Activated CD8-positive, alpha-beta memory T cell treated with anti-CD3 and anti-CD28 coated beads, Interleukin-2, amount 50 U/mL, for 24 hours (primary cell): ENCODE measurements at regions not wholly inside any gene's neighbourhood (a gene's known extent, or its start where the extent isn't known, plus 50 kb on each side); places are given as distances from the start of the nearest gene placed in this dataset.

Source experiments
- DNase-seq: peaks from one replicate; pipeline ENCODE4 v3.0.0-alpha.2; 2020; ENCODE audit errors: extremely low read depth

DNA sequence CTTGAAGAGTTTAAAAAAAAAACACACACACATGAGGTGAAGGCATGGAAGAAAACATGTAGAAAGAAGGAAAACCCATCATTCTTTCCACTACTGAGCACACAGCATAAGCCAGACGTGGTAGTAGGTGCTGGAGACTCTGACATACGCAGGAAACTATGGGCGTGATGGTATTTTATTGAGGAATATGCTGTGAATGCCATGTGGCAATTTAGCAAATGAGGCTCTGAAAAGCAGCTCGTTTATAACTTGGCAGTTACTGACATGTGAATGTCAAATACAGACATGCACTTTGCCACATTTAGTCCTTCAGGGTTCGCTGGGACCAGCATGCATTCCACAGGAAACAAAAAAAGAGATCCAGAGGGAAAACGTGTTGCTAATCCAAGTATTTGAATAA is 74.3 kb upstream of the IFNAR2 start:
- DNase-seq: no peak

DNA sequence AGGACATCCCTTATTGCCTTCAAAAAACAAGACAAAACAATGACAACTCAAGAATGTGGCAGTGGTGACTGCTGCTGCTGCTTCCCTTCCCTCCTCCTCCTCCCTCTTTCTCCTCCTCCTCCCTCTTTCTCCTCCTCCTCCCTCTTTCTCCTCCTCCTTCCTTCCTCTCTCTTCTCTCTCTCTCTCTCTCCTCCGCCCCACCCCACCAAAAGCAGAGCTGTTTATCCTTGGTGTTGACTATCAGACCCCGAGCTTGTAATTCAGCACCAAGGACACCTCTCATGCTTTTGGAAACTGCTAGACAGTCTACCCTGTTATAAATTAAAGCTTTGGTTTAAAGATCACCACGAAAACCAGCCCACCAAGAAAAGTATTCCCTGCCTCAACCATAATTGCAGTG is 72.4 kb upstream of the IFNAR2 start:
- no peak for DNase-seq

DNA sequence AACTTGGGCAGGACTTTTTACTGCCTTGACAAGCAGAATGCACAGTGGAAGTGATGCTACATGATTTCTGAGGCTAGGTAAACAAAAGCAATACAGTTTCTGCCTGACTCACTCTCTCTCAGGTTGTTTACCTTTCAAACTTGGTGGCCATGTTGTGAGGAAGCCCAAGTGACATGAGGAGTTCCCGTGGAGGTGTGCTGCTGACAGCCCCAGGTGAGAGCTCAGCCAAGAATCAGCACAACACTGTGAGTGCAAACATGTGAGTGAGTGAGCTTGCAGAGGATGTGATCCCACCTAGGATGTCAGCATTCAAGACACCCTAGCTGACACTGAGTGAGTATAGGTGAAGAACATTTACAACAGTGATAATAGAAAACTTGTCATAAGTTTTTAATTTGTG is 71.1 kb upstream of the IFNAR2 start:
- no peak for DNase-seq

DNA sequence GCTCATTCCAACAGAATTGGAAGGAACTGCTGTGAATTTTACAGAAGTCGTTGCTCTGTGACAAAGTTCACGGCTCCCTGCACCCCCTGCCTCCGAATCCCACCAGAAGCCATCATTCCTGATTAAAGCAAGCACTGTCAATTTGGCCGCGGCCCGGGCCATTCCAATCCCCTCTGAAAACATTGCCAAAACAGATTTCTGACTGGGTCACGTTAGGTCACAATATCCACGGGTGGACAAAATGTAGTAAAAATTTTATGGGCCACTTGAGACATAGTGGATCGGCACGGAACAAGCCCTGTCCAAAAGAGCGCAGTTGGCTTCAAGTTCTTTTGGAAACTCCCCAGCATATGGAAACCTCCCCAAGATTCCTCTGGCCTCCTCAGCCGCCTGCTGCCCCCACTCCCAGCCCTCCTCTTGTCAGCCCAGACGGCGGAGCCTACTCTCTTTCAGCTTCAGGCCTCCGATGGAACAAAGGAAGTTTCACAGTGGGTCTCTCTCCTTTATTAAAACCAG is 67.2 kb upstream of the IFNAR2 start:
- DNase-seq: no peak

DNA sequence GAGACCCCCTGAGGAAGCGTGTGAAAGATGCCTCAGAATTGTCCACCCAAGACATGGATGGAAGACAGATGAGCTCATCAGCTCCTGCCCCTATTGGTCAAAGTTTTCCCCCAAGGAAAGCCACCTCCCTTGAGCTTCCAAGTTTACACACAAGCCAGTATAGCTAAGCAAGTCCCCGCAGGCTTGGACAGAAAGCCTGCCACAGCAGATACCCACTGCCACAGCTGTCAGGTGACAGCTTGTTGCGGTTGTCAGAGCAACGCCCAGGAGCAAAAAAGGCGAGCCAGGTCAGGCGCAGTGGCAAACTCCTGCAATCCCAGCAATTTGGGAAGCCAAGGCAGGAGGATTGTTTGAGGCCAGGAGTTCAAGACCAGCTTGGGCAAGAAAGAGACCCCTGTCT is 60.9 kb upstream of the IFNAR2 start:
- no peak for DNase-seq

- DNase-seq: no peak
Measured at GRCh38 chr21:33169359-33169758, 60.4 kb upstream of the IFNAR2 start.

DNA sequence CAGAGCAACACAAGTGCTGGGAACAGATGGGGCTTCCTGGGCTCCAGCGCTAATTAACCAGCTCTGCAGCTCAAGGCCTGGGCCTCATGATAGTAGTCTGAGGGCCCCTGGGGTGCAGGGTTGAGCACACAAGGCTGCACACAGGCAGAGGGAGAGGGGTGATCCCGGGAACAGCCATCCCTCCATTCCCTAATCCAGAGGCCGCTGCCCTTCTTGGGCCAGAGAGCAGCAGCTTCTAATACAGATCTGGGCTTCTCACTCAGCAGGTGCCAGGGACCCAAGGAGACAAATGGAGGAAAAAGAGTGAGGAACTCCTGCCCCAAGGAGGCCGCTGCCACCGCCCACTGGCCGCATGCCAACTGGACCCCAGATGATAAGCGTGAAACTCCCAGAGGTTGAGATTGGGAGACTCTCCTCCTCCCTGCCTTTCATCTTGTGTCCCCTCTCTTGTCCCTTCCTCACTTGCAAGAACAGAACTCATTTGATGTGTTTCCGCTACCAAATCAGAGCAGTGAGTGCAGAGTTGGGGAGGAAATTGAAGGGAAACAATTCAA is 58.0 kb upstream of the IFNAR2 start:
- no peak for DNase-seq

- no peak for DNase-seq
Measured at GRCh38 chr21:33174756-33175155, 55.0 kb upstream of the IFNAR2 start.
